ENCODE measurements at regions not wholly inside any gene's neighbourhood (a gene's known extent, or its start where the extent isn't known, plus 50 kb on each side); places are given as distances from the start of the nearest gene placed in this dataset.

DNA sequence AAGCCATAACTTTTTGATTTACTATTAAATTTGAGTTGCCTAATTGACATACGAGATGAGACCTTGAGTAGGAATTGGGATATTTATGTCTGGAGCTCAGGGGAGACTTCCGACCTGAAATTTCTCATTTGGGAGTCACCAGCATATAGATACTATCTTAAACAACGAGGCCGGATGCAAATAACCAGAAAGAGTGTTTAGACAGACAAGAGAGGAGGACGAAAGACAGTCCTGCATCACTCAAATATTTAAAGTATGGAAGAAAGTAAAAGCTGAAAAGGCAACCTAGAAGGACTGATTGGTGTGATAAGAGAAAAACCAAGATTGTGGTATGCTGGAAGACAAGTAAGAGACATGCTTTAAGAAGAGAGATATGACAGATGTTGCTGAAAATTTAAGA is 675.0 kb upstream of the NUDT12 start:
- TF ChIP-seq SIN3A (IDR thresholded peaks at IDR 0.05; ENCODE audit: borderline replicate concordance, insufficient read depth, low read length) (no peak), TAF1 (IDR thresholded peaks at IDR 0.05; ENCODE audit: borderline replicate concordance, insufficient read depth, low read length) (no peak), POLR2AphosphoS5 (IDR thresholded peaks at IDR 0.05; ENCODE audit: low read depth, low read length) (no peak), FOXP2 (optimal IDR thresholded peaks at IDR 0.05; ENCODE audit: borderline replicate concordance, extremely low read depth, extremely low read length, insufficient read depth) (no peak)
- TF ChIP-seq, protein P1, sequence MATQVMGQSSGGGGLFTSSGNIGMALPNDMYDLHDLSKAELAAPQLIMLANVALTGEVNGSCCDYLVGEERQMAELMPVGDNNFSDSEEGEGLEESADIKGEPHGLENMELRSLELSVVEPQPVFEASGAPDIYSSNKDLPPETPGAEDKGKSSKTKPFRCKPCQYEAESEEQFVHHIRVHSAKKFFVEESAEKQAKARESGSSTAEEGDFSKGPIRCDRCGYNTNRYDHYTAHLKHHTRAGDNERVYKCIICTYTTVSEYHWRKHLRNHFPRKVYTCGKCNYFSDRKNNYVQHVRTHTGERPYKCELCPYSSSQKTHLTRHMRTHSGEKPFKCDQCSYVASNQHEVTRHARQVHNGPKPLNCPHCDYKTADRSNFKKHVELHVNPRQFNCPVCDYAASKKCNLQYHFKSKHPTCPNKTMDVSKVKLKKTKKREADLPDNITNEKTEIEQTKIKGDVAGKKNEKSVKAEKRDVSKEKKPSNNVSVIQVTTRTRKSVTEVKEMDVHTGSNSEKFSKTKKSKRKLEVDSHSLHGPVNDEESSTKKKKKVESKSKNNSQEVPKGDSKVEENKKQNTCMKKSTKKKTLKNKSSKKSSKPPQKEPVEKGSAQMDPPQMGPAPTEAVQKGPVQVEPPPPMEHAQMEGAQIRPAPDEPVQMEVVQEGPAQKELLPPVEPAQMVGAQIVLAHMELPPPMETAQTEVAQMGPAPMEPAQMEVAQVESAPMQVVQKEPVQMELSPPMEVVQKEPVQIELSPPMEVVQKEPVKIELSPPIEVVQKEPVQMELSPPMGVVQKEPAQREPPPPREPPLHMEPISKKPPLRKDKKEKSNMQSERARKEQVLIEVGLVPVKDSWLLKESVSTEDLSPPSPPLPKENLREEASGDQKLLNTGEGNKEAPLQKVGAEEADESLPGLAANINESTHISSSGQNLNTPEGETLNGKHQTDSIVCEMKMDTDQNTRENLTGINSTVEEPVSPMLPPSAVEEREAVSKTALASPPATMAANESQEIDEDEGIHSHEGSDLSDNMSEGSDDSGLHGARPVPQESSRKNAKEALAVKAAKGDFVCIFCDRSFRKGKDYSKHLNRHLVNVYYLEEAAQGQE (IDR thresholded peaks at IDR 0.05; ENCODE audit: insufficient read depth in 1 of 2, low read depth in 2 of 2, low read length in 2 of 2), result no peak

DNA sequence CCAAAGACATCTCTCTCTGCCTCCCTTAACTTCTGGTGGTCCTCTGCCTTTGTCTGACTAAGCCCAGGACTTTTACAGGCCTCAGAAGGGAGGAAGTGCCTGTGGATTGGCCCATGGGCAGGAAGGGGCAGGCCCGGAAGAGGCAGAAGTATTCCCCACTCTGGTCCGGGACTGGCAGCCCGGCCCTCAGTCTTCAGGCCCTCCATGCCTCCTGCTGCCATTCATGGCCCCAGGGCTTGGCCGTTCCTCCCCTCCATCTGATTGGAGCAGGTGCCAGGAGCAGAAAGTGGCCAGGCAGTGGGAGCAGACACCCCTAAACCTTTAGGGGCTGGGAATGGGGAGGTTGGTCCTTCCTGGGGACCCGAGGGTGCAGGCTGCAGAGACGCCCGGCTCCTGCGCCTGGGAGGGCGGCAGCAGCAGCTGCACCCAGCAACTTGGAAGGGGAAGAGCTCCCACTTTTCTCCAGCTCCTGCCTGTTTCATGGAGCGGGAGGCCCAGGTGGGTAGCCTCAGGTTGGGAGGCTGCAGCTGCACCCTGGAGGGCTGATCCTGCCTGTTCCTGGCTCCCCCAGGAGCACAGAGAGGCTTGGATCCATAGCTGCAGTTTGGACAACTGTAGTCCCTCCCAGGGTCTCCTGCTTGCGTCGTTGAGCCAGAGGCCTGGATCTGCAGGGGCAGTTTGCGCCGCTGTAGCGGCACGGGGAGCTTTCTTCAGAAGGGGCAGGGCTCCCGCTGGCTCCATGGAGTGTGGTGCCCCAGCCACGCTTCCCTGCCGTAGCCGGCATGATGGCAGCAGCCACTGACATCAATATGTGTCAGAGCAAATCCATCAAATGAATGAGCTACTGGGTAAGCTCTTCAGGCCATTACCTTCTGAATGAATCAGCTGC is 661.5 kb upstream of the NUDT12 start:
- TF ChIP-seq SIN3A (IDR thresholded peaks at IDR 0.05; ENCODE audit: borderline replicate concordance, insufficient read depth, low read length) (no peak), TAF1 (IDR thresholded peaks at IDR 0.05; ENCODE audit: borderline replicate concordance, insufficient read depth, low read length) (no peak), POLR2AphosphoS5 (IDR thresholded peaks at IDR 0.05; ENCODE audit: low read depth, low read length) (no peak), FOXP2 (optimal IDR thresholded peaks at IDR 0.05; ENCODE audit: borderline replicate concordance, extremely low read depth, extremely low read length, insufficient read depth) (no peak)
- TF ChIP-seq, protein P1 (IDR thresholded peaks at IDR 0.05; ENCODE audit: insufficient read depth in 1 of 2, low read depth in 2 of 2, low read length in 2 of 2), result no peak

GRCh38 chr5:104218200-104218599 is 655.6 kb upstream of the NUDT12 start:
- TF ChIP-seq POLR2AphosphoS5 (IDR thresholded peaks at IDR 0.05; ENCODE audit: low read depth, low read length) (no peak), FOXP2 (optimal IDR thresholded peaks at IDR 0.05; ENCODE audit: borderline replicate concordance, extremely low read depth, extremely low read length, insufficient read depth) (no peak), SIN3A (IDR thresholded peaks at IDR 0.05; ENCODE audit: borderline replicate concordance, insufficient read depth, low read length) (no peak)

DNA sequence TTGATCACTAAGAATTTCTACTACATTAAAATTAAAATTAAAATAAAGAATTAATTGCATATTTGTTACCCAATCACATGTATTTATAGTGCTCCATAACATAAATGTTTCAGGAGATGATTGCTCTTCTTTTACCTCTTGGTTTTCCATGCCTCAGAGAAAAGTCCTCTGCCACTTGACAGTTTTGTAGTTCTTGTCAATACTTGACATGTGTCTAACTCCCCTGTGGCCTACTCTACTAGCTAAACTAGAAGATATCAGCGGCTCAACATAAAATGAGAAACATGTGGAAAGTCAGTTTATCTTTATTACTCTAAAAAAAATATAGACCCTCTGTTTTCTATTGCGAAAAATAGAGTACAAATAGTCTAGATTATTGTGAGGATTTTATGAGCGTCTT is 650.6 kb upstream of the NUDT12 start:
- TF ChIP-seq FOXP2 (optimal IDR thresholded peaks at IDR 0.05; ENCODE audit: borderline replicate concordance, extremely low read depth, extremely low read length, insufficient read depth) (no peak), SIN3A (IDR thresholded peaks at IDR 0.05; ENCODE audit: borderline replicate concordance, insufficient read depth, low read length) (no peak), TAF1 (IDR thresholded peaks at IDR 0.05; ENCODE audit: borderline replicate concordance, insufficient read depth, low read length) (no peak), POLR2AphosphoS5 (IDR thresholded peaks at IDR 0.05; ENCODE audit: low read depth, low read length) (no peak)
- TF ChIP-seq, protein P1 (IDR thresholded peaks at IDR 0.05; ENCODE audit: insufficient read depth in 1 of 2, low read depth in 2 of 2, low read length in 2 of 2), result no peak

DNA sequence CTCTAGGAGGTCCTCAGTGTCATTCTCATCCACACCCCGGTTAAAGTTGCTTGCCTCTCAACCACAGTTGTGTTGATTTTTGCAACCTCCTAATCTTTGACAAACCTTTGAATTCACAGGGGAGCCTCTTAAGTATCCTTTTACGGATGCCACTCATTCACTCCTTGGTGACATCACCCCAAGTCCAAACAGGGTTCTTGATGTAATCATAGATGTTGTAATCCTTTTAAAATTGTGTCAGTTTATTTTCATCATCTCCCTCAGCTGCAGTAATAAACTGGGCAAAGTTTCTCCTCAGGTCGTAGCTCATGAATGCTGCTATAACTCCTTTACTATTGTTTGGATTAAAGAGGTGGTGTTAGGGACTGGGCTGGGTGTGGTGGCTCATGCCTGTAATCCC is 637.2 kb upstream of the NUDT12 start:
- TF ChIP-seq POLR2AphosphoS5 (IDR thresholded peaks at IDR 0.05; ENCODE audit: low read depth, low read length), result no peak
- no peak for TF ChIP-seq FOXP2 (optimal IDR thresholded peaks at IDR 0.05; ENCODE audit: borderline replicate concordance, extremely low read depth, extremely low read length, insufficient read depth)
- TF ChIP-seq, protein P1 (IDR thresholded peaks at IDR 0.05; ENCODE audit: insufficient read depth in 1 of 2, low read depth in 2 of 2, low read length in 2 of 2), result no peak
- no peak for TF ChIP-seq TAF1 (IDR thresholded peaks at IDR 0.05; ENCODE audit: borderline replicate concordance, insufficient read depth, low read length)
- TF ChIP-seq SIN3A (IDR thresholded peaks at IDR 0.05; ENCODE audit: borderline replicate concordance, insufficient read depth, low read length), result no peak

Data from PFSK-1 (cell line).